ENCODE measurements at regions not wholly inside any gene's neighbourhood (a gene's known extent, or its start where the extent isn't known, plus 50 kb on each side); places are given as distances from the start of the nearest gene placed in this dataset.

GRCh38 chr9:86488794-86489193 is 134.6 kb upstream of the TUT7 start:
- TF ChIP-seq, protein P1, sequence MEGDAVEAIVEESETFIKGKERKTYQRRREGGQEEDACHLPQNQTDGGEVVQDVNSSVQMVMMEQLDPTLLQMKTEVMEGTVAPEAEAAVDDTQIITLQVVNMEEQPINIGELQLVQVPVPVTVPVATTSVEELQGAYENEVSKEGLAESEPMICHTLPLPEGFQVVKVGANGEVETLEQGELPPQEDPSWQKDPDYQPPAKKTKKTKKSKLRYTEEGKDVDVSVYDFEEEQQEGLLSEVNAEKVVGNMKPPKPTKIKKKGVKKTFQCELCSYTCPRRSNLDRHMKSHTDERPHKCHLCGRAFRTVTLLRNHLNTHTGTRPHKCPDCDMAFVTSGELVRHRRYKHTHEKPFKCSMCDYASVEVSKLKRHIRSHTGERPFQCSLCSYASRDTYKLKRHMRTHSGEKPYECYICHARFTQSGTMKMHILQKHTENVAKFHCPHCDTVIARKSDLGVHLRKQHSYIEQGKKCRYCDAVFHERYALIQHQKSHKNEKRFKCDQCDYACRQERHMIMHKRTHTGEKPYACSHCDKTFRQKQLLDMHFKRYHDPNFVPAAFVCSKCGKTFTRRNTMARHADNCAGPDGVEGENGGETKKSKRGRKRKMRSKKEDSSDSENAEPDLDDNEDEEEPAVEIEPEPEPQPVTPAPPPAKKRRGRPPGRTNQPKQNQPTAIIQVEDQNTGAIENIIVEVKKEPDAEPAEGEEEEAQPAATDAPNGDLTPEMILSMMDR (IDR thresholded peaks at IDR 0.05), result no peak
- TF ChIP-seq POLR2A (IDR thresholded peaks at IDR 0.05), result no peak
